ENCODE measurements at regions not wholly inside any gene's neighbourhood (a gene's known extent, or its start where the extent isn't known, plus 50 kb on each side); places are given as distances from the start of the nearest gene placed in this dataset.
"Not testable (repeated sequence)": the region's sequence is repeated elsewhere in the genome, so short reads cannot be mapped to it uniquely, and the experiment has no call there.

GRCh38 chr3:153277029-153277428 is 115.0 kb downstream of the RAP2B start:
- H3K27me3 Mint-ChIP-seq = no peaks in the 10 kb centered on the region
- no peak overlapping the region for H3K27ac Mint-ChIP-seq
- H3K36me3 Mint-ChIP-seq = peaks cover 2% of the 10 kb centered on the region
- DNase-seq = no peak
- H3K4me3 Mint-ChIP-seq = no peak overlapping the region
- POLR2A ChIA-PET = no interaction called here
- ATAC-seq (ENCODE audit: low read depth) = no peak
- H3K9me3 Mint-ChIP-seq = no peaks in the 10 kb centered on the region
- peaks cover 6% of the 10 kb centered on the region for H3K4me1 Mint-ChIP-seq

GRCh38 chr3:153281236-153281997 is 119.4 kb downstream of the RAP2B start:
- DNase-seq; H3K36me3 Mint-ChIP-seq; ATAC-seq (ENCODE audit: low read depth); H3K27me3 Mint-ChIP-seq; POLR2A ChIA-PET; H3K9me3 Mint-ChIP-seq; H3K27ac Mint-ChIP-seq; H3K4me3 Mint-ChIP-seq: not testable (repeated sequence)
- peaks cover 13% of the 10 kb centered on the region for H3K4me1 Mint-ChIP-seq

- H3K9me3 Mint-ChIP-seq = no peaks in the 10 kb centered on the region
- DNase-seq = no peak
- POLR2A ChIA-PET = no interaction called here
- peaks cover 16% of the 10 kb centered on the region for H3K4me1 Mint-ChIP-seq
- no peak for ATAC-seq (ENCODE audit: low read depth)
- no peaks in the 10 kb centered on the region for H3K27me3 Mint-ChIP-seq
- H3K27ac Mint-ChIP-seq = no peak overlapping the region
- H3K4me3 Mint-ChIP-seq = no peak overlapping the region
- peaks cover 2% of the 10 kb centered on the region for H3K36me3 Mint-ChIP-seq
Measured at GRCh38 chr3:153282355-153282754, 120.3 kb downstream of the RAP2B start.

- H3K9me3 Mint-ChIP-seq = no peaks in the 10 kb centered on the region
Measured at GRCh38 chr3:153284282-153284938, 122.4 kb downstream of the RAP2B start.

GRCh38 chr3:153285194-153285641 is 123.2 kb downstream of the RAP2B start:
- ATAC-seq (ENCODE audit: low read depth) (no peak), DNase-seq (no peak)
- no peak overlapping the region for H3K4me3 Mint-ChIP-seq
- H3K27me3 Mint-ChIP-seq = no peaks in the 10 kb centered on the region
- H3K27ac Mint-ChIP-seq = no peak overlapping the region
- POLR2A ChIA-PET = interaction anchor here (2.0 kb wide), 1 partner anchor 124 kb away, joined by 7 read pairs; no protein-coding TSS in a partner anchor
- peaks cover 24% of the 10 kb centered on the region for H3K4me1 Mint-ChIP-seq
- no peaks in the 10 kb centered on the region for H3K9me3 Mint-ChIP-seq
- H3K36me3 Mint-ChIP-seq = no peaks in the 10 kb centered on the region

More at GRCh38 chr3:153284282-153284938, 122.4 kb downstream of the RAP2B start:
- H3K27me3 Mint-ChIP-seq = no peaks in the 10 kb centered on the region
- H3K4me1 Mint-ChIP-seq = peaks cover 22% of the 10 kb centered on the region
- H3K36me3 Mint-ChIP-seq = no peaks in the 10 kb centered on the region
- ATAC-seq (ENCODE audit: low read depth) (peak; percentile 86), DNase-seq (no peak)
- POLR2A ChIA-PET = interaction anchor here (2.0 kb wide), 1 partner anchor 123 kb away, joined by 7 read pairs; no protein-coding TSS in a partner anchor
- H3K4me3 Mint-ChIP-seq = peak overlapping the region; percentile 15
- peak overlapping the region; percentile 75 for H3K27ac Mint-ChIP-seq

- ATAC-seq (ENCODE audit: low read depth) = no peak
- Mint-ChIP-seq H3K27me3 (no peaks in the 10 kb centered on the region), H3K4me3 (no peak overlapping the region), H3K27ac (peak overlapping the region; percentile 13), H3K4me1 (peaks cover 25% of the 10 kb centered on the region), H3K9me3 (no peaks in the 10 kb centered on the region), H3K36me3 (no peaks in the 10 kb centered on the region)
- POLR2A ChIA-PET = no interaction called here
- DNase-seq = no peak
Measured at GRCh38 chr3:153285982-153286381, 124.0 kb downstream of the RAP2B start.

- Mint-ChIP-seq H3K36me3 (no peaks in the 10 kb centered on the region), H3K9me3 (no peaks in the 10 kb centered on the region), H3K4me3 (no peak overlapping the region), H3K4me1 (peaks cover 30% of the 10 kb centered on the region), H3K27ac (no peak overlapping the region), H3K27me3 (no peaks in the 10 kb centered on the region)
- ATAC-seq (ENCODE audit: low read depth) = no peak
- DNase-seq = no peak
- POLR2A ChIA-PET = interaction anchor here (0.8 to 1.6 kb wide), 2 partner anchors 126 to 335 kb away, joined by 3 to 6 read pairs; no protein-coding TSS in a partner anchor
Measured at GRCh38 chr3:153287017-153287416, 125.0 kb downstream of the RAP2B start.

GRCh38 chr3:153289334-153289808 is 127.3 kb downstream of the RAP2B start:
- no peak overlapping the region for H3K27ac Mint-ChIP-seq
- DNase-seq (no peak), ATAC-seq (ENCODE audit: low read depth) (no peak)
- H3K4me3 Mint-ChIP-seq = no peak overlapping the region
- H3K36me3 Mint-ChIP-seq = no peaks in the 10 kb centered on the region
- no peaks in the 10 kb centered on the region for H3K9me3 Mint-ChIP-seq
- H3K27me3 Mint-ChIP-seq = no peaks in the 10 kb centered on the region
- peaks cover 28% of the 10 kb centered on the region for H3K4me1 Mint-ChIP-seq
- POLR2A ChIA-PET = interaction anchor here (0.6 kb wide), 1 partner anchor 126 kb away, joined by 6 read pairs; no protein-coding TSS in a partner anchor

- no peaks in the 10 kb centered on the region for H3K36me3 Mint-ChIP-seq
- DNase-seq = no peak
Measured at GRCh38 chr3:153290268-153291015, 128.4 kb downstream of the RAP2B start.

GRCh38 chr3:153291059-153291685 is 129.1 kb downstream of the RAP2B start:
- no peaks in the 10 kb centered on the region for H3K36me3 Mint-ChIP-seq
- peaks cover 17% of the 10 kb centered on the region for H3K4me1 Mint-ChIP-seq
- no peak for DNase-seq
- H3K27me3 Mint-ChIP-seq = no peaks in the 10 kb centered on the region
- ATAC-seq (ENCODE audit: low read depth) = peak; percentile 60
- no peak overlapping the region for H3K27ac Mint-ChIP-seq
- POLR2A ChIA-PET = interaction anchor here (1.2 to 1.4 kb wide), 2 partner anchors 127 to 129 kb away, joined by 3 to 4 read pairs; partner anchors contain the start of gene RAP2B
- no peak overlapping the region for H3K4me3 Mint-ChIP-seq
- H3K9me3 Mint-ChIP-seq = no peaks in the 10 kb centered on the region

More at GRCh38 chr3:153290268-153291015, 128.4 kb downstream of the RAP2B start:
- Mint-ChIP-seq H3K27ac (no peak overlapping the region), H3K4me3 (no peak overlapping the region), H3K27me3 (no peaks in the 10 kb centered on the region), H3K4me1 (peaks cover 22% of the 10 kb centered on the region), H3K9me3 (no peaks in the 10 kb centered on the region)
- no peak for ATAC-seq (ENCODE audit: low read depth)
- POLR2A ChIA-PET = interaction anchor here (0.7 to 1.4 kb wide), 3 partner anchors 126 to 130 kb away, joined by 3 to 4 read pairs (median 3); partner anchors contain the start of gene RAP2B

GRCh38 chr3:153293265-153293664 is 131.2 kb downstream of the RAP2B start:
- Mint-ChIP-seq H3K4me3 (no peak overlapping the region), H3K9me3 (no peaks in the 10 kb centered on the region), H3K27me3 (no peaks in the 10 kb centered on the region), H3K4me1 (peaks cover 9% of the 10 kb centered on the region), H3K36me3 (no peaks in the 10 kb centered on the region), H3K27ac (no peak overlapping the region)
- ATAC-seq (ENCODE audit: low read depth) (no peak), DNase-seq (no peak)
- POLR2A ChIA-PET = no interaction called here

GRCh38 chr3:153295901-153296300 is 133.9 kb downstream of the RAP2B start:
- no peak overlapping the region for H3K27ac Mint-ChIP-seq
- no peak for DNase-seq
- POLR2A ChIA-PET = no interaction called here
- no peak for ATAC-seq (ENCODE audit: low read depth)
- H3K27me3 Mint-ChIP-seq = peaks cover 5% of the 10 kb centered on the region
- no peaks in the 10 kb centered on the region for H3K9me3 Mint-ChIP-seq
- peaks cover 5% of the 10 kb centered on the region for H3K4me1 Mint-ChIP-seq
- no peak overlapping the region for H3K4me3 Mint-ChIP-seq
- H3K36me3 Mint-ChIP-seq = no peaks in the 10 kb centered on the region

GRCh38 chr3:153305189-153305588 is 143.2 kb downstream of the RAP2B start:
- Mint-ChIP-seq H3K27ac (no peak overlapping the region), H3K4me3 (no peak overlapping the region), H3K36me3 (no peaks in the 10 kb centered on the region), H3K9me3 (no peaks in the 10 kb centered on the region), H3K27me3 (no peaks in the 10 kb centered on the region), H3K4me1 (no peaks in the 10 kb centered on the region)
- POLR2A ChIA-PET = no interaction called here
- ATAC-seq (ENCODE audit: low read depth) = no peak
- DNase-seq = no peak
